K562 (cell line): ENCODE measurements at regions not wholly inside any gene's neighbourhood (a gene's known extent, or its start where the extent isn't known, plus 50 kb on each side); places are given as distances from the start of the nearest gene placed in this dataset.

Source experiments
- BRD4 ChIP-seq: fragments of 200-600 bp; sonication (generic); IDR thresholded peaks from 2 replicates; pipeline ENCODE4 v1.6.1; 2017; ENCODE audit warnings: inconsistent platforms
- ETS1 ChIP-seq: conservative IDR thresholded peaks from 2 replicates; pipeline ENCODE4 v1.6.1; 2011; ENCODE audit warnings: low read depth, mild to moderate bottlenecking, low read length; ENCODE audit not compliant: control insufficient read depth
- EZH2 ChIP-seq: IDR thresholded peaks from 2 replicates; pipeline ENCODE4 v1.6.1; 2012; ENCODE audit warnings: low read depth, mild to moderate bottlenecking, inconsistent platforms, low read length, borderline replicate concordance
- FOXM1 ChIP-seq, 2 experiments: fragments of 450-650 bp in 1 of 2; sonication (generic) in 1 of 2; formaldehyde crosslinking in 1 of 2; IDR thresholded peaks; 2 replicates each; pipeline versions ENCODE4 v1.6.1 to v1.9.0; 2017 to 2022; ENCODE audit warnings: low read depth in 2 of 2, mild to moderate bottlenecking in 2 of 2, missing genetic modification reagents in 1 of 2, moderate library complexity in 1 of 2
- MCM7 ChIP-seq, 2 experiments: fragments of 450-650 bp; IDR thresholded peaks; 2 replicates each; pipeline ENCODE4 v1.6.1; 2016 to 2018
- MXI1 ChIP-seq: IDR thresholded peaks from 2 replicates; pipeline ENCODE4 v1.6.1; 2011; ENCODE audit warnings: low read depth, mild to moderate bottlenecking, improper control_type of control experiment, low read length
- MYBL2 ChIP-seq, 2 experiments: fragments of 450-650 bp in 1 of 2; sonication (generic) in 1 of 2; formaldehyde crosslinking in 1 of 2; IDR thresholded peaks; 2 replicates each; pipeline versions ENCODE4 v1.6.1 to v1.8.1; 2017 to 2022; ENCODE audit warnings: borderline replicate concordance in 1 of 2, inconsistent platforms in 1 of 2, low read depth in 1 of 2, mild to moderate bottlenecking in 1 of 2, missing genetic modification reagents in 1 of 2, moderate library complexity in 1 of 2
- NFRKB ChIP-seq: fragments of 450-650 bp; IDR thresholded peaks from 2 replicates; pipeline ENCODE4 v1.6.1; 2016; ENCODE audit warnings: low read depth
- POLR2AphosphoS5 ChIP-seq: IDR thresholded peaks from 2 replicates; pipeline ENCODE4 v1.6.1; 2011; ENCODE audit warnings: mild to moderate bottlenecking, low read depth, low read length, moderate library complexity; ENCODE audit not compliant: control insufficient read depth, insufficient read depth
- SNAPC5 ChIP-seq: fragments of 250-450 bp; sonication (Bioruptor Pico); IDR thresholded peaks from 2 replicates; pipeline ENCODE4 v1.8.0; 2021; ENCODE audit warnings: moderate library complexity, mild to moderate bottlenecking, inconsistent platforms
- SOX6 ChIP-seq: fragments of 450-650 bp; IDR thresholded peaks from 2 replicates; pipeline ENCODE4 v1.6.1; 2014; ENCODE audit warnings: mild to moderate bottlenecking
- YY1 ChIP-seq, 3 experiments: IDR thresholded peaks; 2 replicates each; pipeline ENCODE4 v1.6.1; 2011; ENCODE audit warnings: low read length in 2 of 3, mild to moderate bottlenecking in 2 of 3, moderate library complexity in 2 of 3, borderline replicate concordance in 1 of 3, control low read depth in 1 of 3, low read depth in 1 of 3; ENCODE audit not compliant: insufficient read depth in 3 of 3, insufficient replicate concordance in 2 of 3, control insufficient read depth in 1 of 3, insufficient read length in 1 of 3; ENCODE audit errors: extremely low read depth in 1 of 3

- TF ChIP-seq SOX6: no peak
- TF ChIP-seq MYBL2 (IDR thresholded peaks at IDR 0.05; ENCODE audit: low read depth): no peak
- TF ChIP-seq MYBL2 (CRISPR knock-in tag; IDR thresholded peaks at IDR 0.05; ENCODE audit: borderline replicate concordance): no peak
- TF ChIP-seq MXI1: no peak
- no peak for TF ChIP-seq NFRKB
- no peak for TF ChIP-seq SNAPC5 (CRISPR knock-in tag)
- no peak for TF ChIP-seq YY1 (IDR thresholded peaks at IDR 0.05; ENCODE audit: borderline replicate concordance in 1 of 3, control insufficient read depth in 1 of 3, extremely low read depth in 1 of 3, insufficient read depth in 3 of 3, insufficient read length in 1 of 3, insufficient replicate concordance in 2 of 3, low read depth in 1 of 3, low read length in 2 of 3)
- no peak for TF ChIP-seq MCM7 (IDR thresholded peaks at IDR 0.05)
- TF ChIP-seq BRD4: no peak
- no peak for TF ChIP-seq ETS1
- TF ChIP-seq EZH2: no peak
- no peak for TF ChIP-seq POLR2AphosphoS5
- no peak for TF ChIP-seq FOXM1 (IDR thresholded peaks at IDR 0.05; ENCODE audit: low read depth)
- no peak for TF ChIP-seq FOXM1 (CRISPR knock-in tag; IDR thresholded peaks at IDR 0.05; ENCODE audit: low read depth)
Measured at GRCh38 chr5:23139338-23140171, 286.4 kb upstream of the CDH12 start.
